PC-9 (cell line): ENCODE measurements at regions not wholly inside any gene's neighbourhood (a gene's known extent, or its start where the extent isn't known, plus 50 kb on each side); places are given as distances from the start of the nearest gene placed in this dataset.

ENCODE experiments used
- BruUV-seq: library from RNA; stranded (reverse); fragments of 400-500 nt; replicated peaks from 2 replicates; lab custom pipeline; 2021; lab: Mats Ljungman, UMichigan
- CTCF ChIA-PET: fragments of 300-600 bp; sonication (Branson Sonifier 250); formaldehyde crosslinking; loops from one replicate; lab custom pipeline; 2022; ENCODE audit warnings: antibody characterized with exemption; lab: Charles Lee
- POLR2A ChIA-PET: fragments of 300-600 bp; sonication (Branson Sonifier 250); formaldehyde crosslinking; loops from one replicate; lab custom pipeline; 2022; ENCODE audit warnings: antibody characterized with exemption; ENCODE audit not compliant: unreplicated experiment; lab: Charles Lee
- DNase-seq, 2 experiments: peaks; one replicate each; pipeline versions ENCODE4 v3.0.0 to v3.0.0-alpha.2; 2015 to 2022; ENCODE audit warnings: mixed read lengths in 1 of 2
- H2AFZ ChIP-seq: fragments of 200-600 bp; sonication (generic); 2 replicates; pipeline ENCODE4 v1.8.1; 2017; ENCODE audit warnings: antibody characterized with exemption
- H3F3A ChIP-seq: fragments of 200-600 bp; sonication (generic); 2 replicates; pipeline ENCODE4 v1.8.1; 2017; ENCODE audit warnings: antibody characterized with exemption, mild to moderate bottlenecking, low read depth; ENCODE audit not compliant: insufficient read depth
- H3K27ac ChIP-seq: fragments of 200-600 bp; sonication (generic); 2 replicates; pipeline ENCODE4 v1.6.1; 2016; ENCODE audit warnings: mixed run types
- H3K27me3 ChIP-seq: fragments of 200-600 bp; sonication (generic); 2 replicates; pipeline ENCODE4 v1.6.1; 2016; ENCODE audit warnings: low read depth, mixed run types; ENCODE audit not compliant: insufficient read depth
- H3K36me3 ChIP-seq: fragments of 200-600 bp; sonication (generic); 2 replicates; pipeline ENCODE4 v1.6.1; 2016; ENCODE audit warnings: low read depth, mixed run types
- H3K4me1 ChIP-seq: fragments of 200-600 bp; sonication (generic); replicated peaks from 2 replicates; pipeline ENCODE4 v1.6.1; 2016; ENCODE audit warnings: mixed run types; ENCODE audit not compliant: insufficient read depth
- H3K4me2 ChIP-seq: fragments of 200-600 bp; sonication (generic); 2 replicates; pipeline ENCODE4 v1.6.1; 2017; ENCODE audit warnings: mixed run types
- H3K4me3 ChIP-seq: fragments of 200-600 bp; sonication (generic); 2 replicates; pipeline ENCODE4 v1.6.1; 2016; ENCODE audit warnings: mixed run types
- H3K79me2 ChIP-seq: fragments of 200-600 bp; sonication (generic); 2 replicates; pipeline ENCODE4 v1.6.1; 2017; ENCODE audit warnings: low read depth, mixed run types
- H3K9me2 ChIP-seq: fragments of 200-600 bp; sonication (generic); 2 replicates; pipeline ENCODE4 v1.8.1; 2017; ENCODE audit warnings: mild to moderate bottlenecking; ENCODE audit not compliant: insufficient read depth
- H3K9me3 ChIP-seq: fragments of 200-600 bp; sonication (generic); 2 replicates; pipeline ENCODE4 v1.8.1; 2016; ENCODE audit warnings: low read depth; ENCODE audit not compliant: insufficient read depth
- H4K20me1 ChIP-seq: fragments of 200-600 bp; sonication (generic); 2 replicates; pipeline ENCODE4 v1.8.1; 2017; ENCODE audit not compliant: insufficient read depth
- CTCF ChIP-seq: fragments of 200-600 bp; sonication (generic); conservative IDR thresholded peaks from 2 replicates; pipeline ENCODE4 v1.6.1; 2017; ENCODE audit warnings: mixed run types, antibody characterized with exemption, mild to moderate bottlenecking, moderate library complexity
- EZH2 ChIP-seq: fragments of 200-600 bp; sonication (generic); IDR thresholded peaks from 2 replicates; pipeline ENCODE4 v1.8.0; 2017; ENCODE audit warnings: antibody characterized with exemption, low read depth
- intact Hi-C: fragments of 100-400 bp; cut with micrococcal nuclease; formaldehyde crosslinking; loops from one replicate; pipeline ENCODE4 v1.10.0; 2022; ENCODE audit not compliant: unreplicated experiment

DNA sequence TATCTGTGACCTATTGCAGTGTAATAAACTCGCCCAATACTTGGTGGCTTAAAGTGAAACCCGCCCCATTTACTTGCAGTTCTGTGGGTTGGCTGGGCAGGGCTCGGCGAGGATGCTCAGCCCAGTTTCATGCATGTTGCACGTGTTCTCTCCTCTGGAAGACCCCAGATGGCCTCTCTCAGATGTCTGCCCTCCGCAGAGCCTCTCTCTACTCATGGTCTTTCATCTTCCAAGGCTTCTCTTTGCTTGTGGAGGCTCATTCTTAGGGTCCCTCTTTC, 251.4 kb downstream of the SOD2 start:
- POLR2A ChIA-PET, result no interaction called here
- Histone ChIP-seq H3K4me2 (no peak overlapping the region), H2AFZ (no peak overlapping the region), H3K27ac (no peak overlapping the region), H3K9me2 (no peaks in the 10 kb centered on the region), H3K27me3 (peaks cover 96% of the 10 kb centered on the region), H3K9me3 (no peaks in the 10 kb centered on the region), H4K20me1 (no peaks in the 10 kb centered on the region), H3K4me3 (no peak overlapping the region), H3K79me2 (no peaks in the 10 kb centered on the region), H3K36me3 (no peaks in the 10 kb centered on the region), H3F3A (no peaks in the 10 kb centered on the region), H3K4me1 (no peaks in the 10 kb centered on the region)
- intact Hi-C loops, result no loop called here
- TF ChIP-seq CTCF (no peak), EZH2 (no peak)
- CTCF ChIA-PET, result no interaction called here
- BruUV-seq, result no TSS peak
- DNase-seq, result no peak

- CTCF ChIA-PET, result interaction anchor here (0.7 kb wide), 1 partner anchor 48 kb away, joined by 4 read pairs; no protein-coding TSS in a partner anchor
- BruUV-seq, result no TSS peak
Observed at GRCh38 chr6:159440911-159441703, 251.9 kb downstream of the SOD2 start.

GRCh38 chr6:159440349-159440748, 252.7 kb downstream of the SOD2 start:
- Histone ChIP-seq H3K9me2 (no peaks in the 10 kb centered on the region), H3K4me1 (no peaks in the 10 kb centered on the region), H4K20me1 (no peaks in the 10 kb centered on the region), H3K27me3 (peaks cover 95% of the 10 kb centered on the region), H3K4me2 (no peak overlapping the region), H3K36me3 (no peaks in the 10 kb centered on the region), H2AFZ (no peak overlapping the region), H3K27ac (no peak overlapping the region), H3K9me3 (no peaks in the 10 kb centered on the region), H3F3A (no peaks in the 10 kb centered on the region), H3K79me2 (no peaks in the 10 kb centered on the region), H3K4me3 (no peak overlapping the region)
- intact Hi-C loops, result no loop called here
- no peak for TF ChIP-seq EZH2
- TF ChIP-seq CTCF, result no peak
- ChIA-PET CTCF (interaction anchor here (0.7 kb wide), 1 partner anchor 49 kb away, joined by 4 read pairs; no protein-coding TSS in a partner anchor), POLR2A (no interaction called here)
- no TSS peak for BruUV-seq
- no peak for DNase-seq

More at GRCh38 chr6:159440911-159441703, 251.9 kb downstream of the SOD2 start:
- DNase-seq, result no peak
- peaks cover 95% of the 10 kb centered on the region for H3K27me3 ChIP-seq
- H3K36me3 ChIP-seq, result no peaks in the 10 kb centered on the region
- no peak overlapping the region for H2AFZ ChIP-seq
- no peaks in the 10 kb centered on the region for H3K79me2 ChIP-seq
- H3K9me3 ChIP-seq, result no peaks in the 10 kb centered on the region
- no peaks in the 10 kb centered on the region for H3K4me1 ChIP-seq
- H3K4me3 ChIP-seq, result no peak overlapping the region
- H3K9me2 ChIP-seq, result no peaks in the 10 kb centered on the region
- H4K20me1 ChIP-seq, result no peaks in the 10 kb centered on the region
- TF ChIP-seq EZH2 (no peak), CTCF (no peak)
- no peak overlapping the region for H3K27ac ChIP-seq
- no peaks in the 10 kb centered on the region for H3F3A ChIP-seq
- intact Hi-C loops, result no loop called here
- POLR2A ChIA-PET, result no interaction called here
- H3K4me2 ChIP-seq, result no peak overlapping the region
